AG09319 (cell line): ENCODE measurements at regions not wholly inside any gene's neighbourhood (a gene's known extent, or its start where the extent isn't known, plus 50 kb on each side); places are given as distances from the start of the nearest gene placed in this dataset.
"Not testable (repeated sequence)": the region's sequence is repeated elsewhere in the genome, so short reads cannot be mapped to it uniquely, and the experiment has no call there.

Source experiments
- DNase-seq: peaks from one replicate; pipeline ENCODE4 v3.0.0-alpha.2; 2010; ENCODE audit warnings: low read depth; ENCODE audit errors: extremely low read depth
- CTCF ChIP-seq: IDR thresholded peaks from 2 replicates; pipeline ENCODE4 v1.5.1; 2011; ENCODE audit warnings: low read depth, mild to moderate bottlenecking, inconsistent platforms, low read length, moderate library complexity

DNA sequence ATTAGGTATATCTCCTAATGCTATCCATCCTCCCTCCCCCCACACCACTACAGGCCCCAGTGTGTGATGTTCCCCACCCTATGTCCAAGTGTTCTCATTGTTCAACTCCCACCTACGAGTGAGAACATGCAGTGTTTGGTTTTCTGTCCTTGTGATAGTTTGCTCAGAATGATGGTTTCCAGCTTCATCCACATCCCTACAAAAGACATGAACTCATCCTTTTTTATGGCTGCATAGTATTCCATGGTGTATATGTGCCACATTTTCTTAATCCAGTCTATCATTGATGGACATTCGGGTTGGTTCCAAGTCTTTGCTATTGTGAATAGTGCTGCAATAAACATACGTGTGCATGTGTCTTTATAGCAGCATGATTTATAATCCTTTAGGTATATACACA is 53.8 kb upstream of the HIVEP2 start:
- not testable (repeated sequence) for DNase-seq

GRCh38 chr6:143000811-143001210 is 55.8 kb upstream of the HIVEP2 start:
- DNase-seq, result no peak
- TF ChIP-seq CTCF, result no peak

DNA sequence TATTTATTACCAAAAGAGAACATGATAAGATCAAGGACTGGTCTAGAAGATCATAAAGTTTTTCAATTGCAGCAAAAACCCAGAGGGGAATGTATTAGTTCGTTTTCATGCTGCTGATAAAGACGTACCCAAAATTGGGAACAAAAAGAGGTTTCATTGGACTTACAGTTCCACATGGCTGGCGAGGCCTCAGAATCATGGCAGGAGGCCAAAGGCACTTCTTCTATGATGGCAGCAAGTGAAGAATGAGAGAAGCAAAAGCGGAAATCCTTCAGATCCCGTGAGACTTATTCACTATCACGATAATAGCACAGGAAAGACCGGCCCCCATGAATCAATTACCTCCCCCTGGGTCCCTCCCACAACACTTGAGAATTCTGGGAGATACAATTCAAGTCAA is 57.7 kb upstream of the HIVEP2 start:
- DNase-seq, result no peak
- no peak for TF ChIP-seq CTCF

- DNase-seq, result no peak
- TF ChIP-seq CTCF, result no peak
Observed at GRCh38 chr6:143003676-143004075, 57.0 kb upstream of the AIG1 start.

DNA sequence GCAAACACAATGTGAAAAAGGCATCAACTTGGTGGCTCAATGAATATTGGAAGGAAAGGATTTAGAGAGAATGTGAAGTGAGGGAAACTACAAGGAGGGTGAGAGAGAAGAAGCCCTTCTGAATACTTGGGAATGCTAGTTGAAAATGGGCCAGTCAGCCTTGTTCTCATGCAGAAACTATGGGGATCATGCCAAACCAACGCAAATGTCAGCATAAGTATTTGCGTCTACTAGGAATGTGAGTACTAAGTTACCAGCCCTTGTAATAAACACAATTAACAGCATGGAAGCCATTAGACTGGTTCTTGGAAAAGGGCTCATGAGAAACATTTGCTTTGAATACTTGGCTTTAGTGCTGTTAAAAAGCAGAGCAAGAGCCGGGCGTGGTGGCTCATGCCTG is 54.9 kb upstream of the AIG1 start:
- no peak for TF ChIP-seq CTCF

GRCh38 chr6:143006787-143007186 is 53.9 kb upstream of the AIG1 start:
- TF ChIP-seq CTCF, result no peak
- no peak for DNase-seq

More for the DNA sequence above, 54.9 kb upstream of the AIG1 start:
- peak; percentile 73 for DNase-seq

DNA sequence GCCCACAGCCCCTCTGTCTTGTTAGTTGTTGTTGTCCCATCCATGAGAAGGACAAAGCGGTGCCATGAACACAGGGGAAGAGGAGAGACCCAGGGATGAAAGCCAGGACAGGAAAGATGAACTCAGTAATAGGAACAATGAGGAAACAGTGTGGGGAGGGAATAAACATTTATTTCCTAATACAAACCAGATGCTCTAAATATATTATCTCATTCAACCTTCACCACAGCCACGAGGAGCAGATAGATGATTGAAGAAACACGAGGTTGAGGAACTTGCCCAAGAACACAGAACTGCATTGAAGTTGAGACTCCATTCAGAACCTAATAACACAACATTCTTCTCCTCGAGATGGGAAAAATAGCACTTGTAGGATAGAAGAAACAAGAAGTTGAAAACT is 53.0 kb upstream of the AIG1 start:
- TF ChIP-seq CTCF, result no peak
- DNase-seq, result peak; percentile 34

GRCh38 chr6:143009851-143010250 is 50.8 kb upstream of the AIG1 start:
- TF ChIP-seq CTCF, result no peak
- no peak for DNase-seq
